WTC11 (cell line): ENCODE measurements at regions not wholly inside any gene's neighbourhood (a gene's known extent, or its start where the extent isn't known, plus 50 kb on each side); places are given as distances from the start of the nearest gene placed in this dataset.

Experiments
- TEAD4 ChIP-seq: sonication (generic); formaldehyde crosslinking; IDR thresholded peaks from 2 replicates; pipeline ENCODE4 v1.8.0; 2022; ENCODE audit warnings: mild to moderate bottlenecking, missing genetic modification reagents
- TF ChIP-seq, protein P1 (sequence below): fragments of 200-600 bp; IDR thresholded peaks from 2 replicates; pipeline ENCODE4 v1.8.0; 2022; ENCODE audit warnings: antibody characterized with exemption
- TF ChIP-seq, protein P2 (sequence below): sonication (generic); formaldehyde crosslinking; IDR thresholded peaks from 2 replicates; pipeline ENCODE4 v1.8.0; 2022; ENCODE audit warnings: mild to moderate bottlenecking, missing genetic modification reagents
- TF ChIP-seq, protein P3 (sequence below): sonication (generic); formaldehyde crosslinking; IDR thresholded peaks from 2 replicates; pipeline ENCODE4 v1.8.1; 2023; ENCODE audit warnings: mild to moderate bottlenecking, missing genetic modification reagents, moderate library complexity
- TF ChIP-seq, protein P4 (sequence below): sonication (generic); formaldehyde crosslinking; IDR thresholded peaks from 2 replicates; pipeline ENCODE4 v1.8.1; 2023; ENCODE audit warnings: mild to moderate bottlenecking, missing genetic modification reagents, moderate library complexity

DNA sequence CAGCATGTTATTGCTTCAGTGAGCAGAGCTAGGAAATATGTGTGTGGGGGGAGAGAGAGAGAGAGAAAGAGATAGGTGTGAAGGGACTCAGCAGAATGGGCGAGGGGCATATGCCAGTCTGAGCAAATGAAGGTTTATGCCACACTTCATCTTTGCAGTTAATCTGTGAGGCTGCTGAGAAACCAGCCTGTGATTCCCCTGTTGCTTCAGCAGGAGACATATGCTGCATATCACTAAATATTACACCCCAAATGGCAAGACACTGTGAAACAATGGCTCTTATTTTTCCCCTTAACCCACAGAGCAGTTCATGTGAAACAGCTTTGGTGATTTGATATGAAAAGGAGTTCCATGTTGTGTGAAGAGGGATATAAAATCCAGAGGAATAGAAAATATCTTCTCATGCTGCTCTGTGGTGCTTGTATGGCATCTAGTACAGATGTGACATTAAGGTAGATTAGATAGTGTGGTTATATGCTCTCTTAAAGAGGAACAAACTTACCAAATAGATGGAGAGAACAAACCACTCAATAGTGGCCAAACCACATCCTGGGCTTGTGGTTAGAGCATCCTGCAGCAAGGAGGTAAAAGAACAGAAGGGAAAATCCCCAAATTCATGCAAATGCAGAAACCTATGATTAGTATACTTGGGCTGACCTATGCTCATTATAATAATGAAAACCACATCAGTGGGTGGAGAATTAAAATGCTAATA lies 864.2 kb downstream of the FAM181B start:
- TF ChIP-seq, protein P1, sequence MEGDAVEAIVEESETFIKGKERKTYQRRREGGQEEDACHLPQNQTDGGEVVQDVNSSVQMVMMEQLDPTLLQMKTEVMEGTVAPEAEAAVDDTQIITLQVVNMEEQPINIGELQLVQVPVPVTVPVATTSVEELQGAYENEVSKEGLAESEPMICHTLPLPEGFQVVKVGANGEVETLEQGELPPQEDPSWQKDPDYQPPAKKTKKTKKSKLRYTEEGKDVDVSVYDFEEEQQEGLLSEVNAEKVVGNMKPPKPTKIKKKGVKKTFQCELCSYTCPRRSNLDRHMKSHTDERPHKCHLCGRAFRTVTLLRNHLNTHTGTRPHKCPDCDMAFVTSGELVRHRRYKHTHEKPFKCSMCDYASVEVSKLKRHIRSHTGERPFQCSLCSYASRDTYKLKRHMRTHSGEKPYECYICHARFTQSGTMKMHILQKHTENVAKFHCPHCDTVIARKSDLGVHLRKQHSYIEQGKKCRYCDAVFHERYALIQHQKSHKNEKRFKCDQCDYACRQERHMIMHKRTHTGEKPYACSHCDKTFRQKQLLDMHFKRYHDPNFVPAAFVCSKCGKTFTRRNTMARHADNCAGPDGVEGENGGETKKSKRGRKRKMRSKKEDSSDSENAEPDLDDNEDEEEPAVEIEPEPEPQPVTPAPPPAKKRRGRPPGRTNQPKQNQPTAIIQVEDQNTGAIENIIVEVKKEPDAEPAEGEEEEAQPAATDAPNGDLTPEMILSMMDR, result no peak
- TF ChIP-seq, protein P2, sequence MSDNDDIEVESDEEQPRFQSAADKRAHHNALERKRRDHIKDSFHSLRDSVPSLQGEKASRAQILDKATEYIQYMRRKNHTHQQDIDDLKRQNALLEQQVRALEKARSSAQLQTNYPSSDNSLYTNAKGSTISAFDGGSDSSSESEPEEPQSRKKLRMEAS (CRISPR knock-in tag), result no peak
- TF ChIP-seq, protein P3, sequence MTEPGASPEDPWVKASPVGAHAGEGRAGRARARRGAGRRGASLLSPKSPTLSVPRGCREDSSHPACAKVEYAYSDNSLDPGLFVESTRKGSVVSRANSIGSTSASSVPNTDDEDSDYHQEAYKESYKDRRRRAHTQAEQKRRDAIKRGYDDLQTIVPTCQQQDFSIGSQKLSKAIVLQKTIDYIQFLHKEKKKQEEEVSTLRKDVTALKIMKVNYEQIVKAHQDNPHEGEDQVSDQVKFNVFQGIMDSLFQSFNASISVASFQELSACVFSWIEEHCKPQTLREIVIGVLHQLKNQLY (CRISPR knock-in tag), result no peak
- TF ChIP-seq, protein P4, sequence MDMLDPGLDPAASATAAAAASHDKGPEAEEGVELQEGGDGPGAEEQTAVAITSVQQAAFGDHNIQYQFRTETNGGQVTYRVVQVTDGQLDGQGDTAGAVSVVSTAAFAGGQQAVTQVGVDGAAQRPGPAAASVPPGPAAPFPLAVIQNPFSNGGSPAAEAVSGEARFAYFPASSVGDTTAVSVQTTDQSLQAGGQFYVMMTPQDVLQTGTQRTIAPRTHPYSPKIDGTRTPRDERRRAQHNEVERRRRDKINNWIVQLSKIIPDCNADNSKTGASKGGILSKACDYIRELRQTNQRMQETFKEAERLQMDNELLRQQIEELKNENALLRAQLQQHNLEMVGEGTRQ (CRISPR knock-in tag), result no peak
- TF ChIP-seq TEAD4 (CRISPR knock-in tag), result no peak
